ENCODE measurements at regions not wholly inside any gene's neighbourhood (a gene's known extent, or its start where the extent isn't known, plus 50 kb on each side); places are given as distances from the start of the nearest gene placed in this dataset.

DNA sequence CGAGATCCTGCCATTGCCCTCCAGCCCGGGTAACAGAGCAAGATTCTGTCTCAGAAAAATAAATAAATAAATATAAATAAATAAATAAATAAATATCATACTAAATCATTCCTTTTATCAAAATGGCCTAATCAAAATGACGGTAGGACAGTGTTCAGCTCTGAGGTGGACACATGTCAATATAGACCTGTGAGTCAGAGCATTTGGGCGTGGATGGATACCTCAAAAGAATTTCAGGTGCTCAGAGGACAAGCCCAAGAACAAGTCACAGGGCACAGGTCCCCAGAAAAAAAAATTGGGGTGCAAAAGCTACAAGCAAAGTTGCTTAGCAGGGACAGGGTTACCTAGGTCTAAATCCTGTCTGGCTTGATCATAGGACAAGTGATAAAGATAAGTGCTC, 204.7 kb upstream of the HS3ST1 start (continued):
- TF ChIP-seq EP300 (IDR thresholded peaks at IDR 0.05; ENCODE audit: borderline replicate concordance in 1 of 2, low read depth in 2 of 2, low read length in 2 of 2) (no peak), POLR2A (IDR thresholded peaks at IDR 0.05; ENCODE audit: control extremely low read depth in 1 of 2, low read depth in 2 of 2, low read length in 2 of 2) (no peak)
